Type B pancreatic cell (in vitro differentiated cells): ENCODE measurements at regions not wholly inside any gene's neighbourhood (a gene's known extent, or its start where the extent isn't known, plus 50 kb on each side); places are given as distances from the start of the nearest gene placed in this dataset.

Experiments
- DNase-seq: peaks from one replicate; pipeline ENCODE4 v3.0.0; 2021; ENCODE audit warnings: mixed read lengths; ENCODE audit not compliant: unreplicated experiment; ENCODE audit errors: extremely low spot score
- H3K27ac Mint-ChIP-seq: 2 replicates; pipeline ENCODE4 v1.8.0; 2021; ENCODE audit warnings: mild to moderate bottlenecking, mixed read lengths
- H3K27me3 Mint-ChIP-seq: 2 replicates; pipeline ENCODE4 v1.8.0; 2021; ENCODE audit warnings: mixed read lengths
- H3K36me3 Mint-ChIP-seq: 2 replicates; pipeline ENCODE4 v1.8.0; 2021; ENCODE audit warnings: mixed read lengths
- H3K4me1 Mint-ChIP-seq: one replicate; pipeline ENCODE4 v1.8.0; 2021; ENCODE audit warnings: mixed read lengths; ENCODE audit not compliant: unreplicated experiment
- H3K4me3 Mint-ChIP-seq: 2 replicates; pipeline ENCODE4 v1.8.0; 2021; ENCODE audit warnings: mild to moderate bottlenecking, mixed read lengths
- H3K9me3 Mint-ChIP-seq: 2 replicates; pipeline ENCODE4 v1.8.0; 2021; ENCODE audit warnings: mixed read lengths
- TF ChIP-seq, protein P1 (sequence below): fragments of 200-600 bp; sonication (generic); conservative IDR thresholded peaks from 2 replicates; pipeline ENCODE4 v1.5.0; 2021; ENCODE audit warnings: antibody characterized with exemption, mild to moderate bottlenecking

DNA sequence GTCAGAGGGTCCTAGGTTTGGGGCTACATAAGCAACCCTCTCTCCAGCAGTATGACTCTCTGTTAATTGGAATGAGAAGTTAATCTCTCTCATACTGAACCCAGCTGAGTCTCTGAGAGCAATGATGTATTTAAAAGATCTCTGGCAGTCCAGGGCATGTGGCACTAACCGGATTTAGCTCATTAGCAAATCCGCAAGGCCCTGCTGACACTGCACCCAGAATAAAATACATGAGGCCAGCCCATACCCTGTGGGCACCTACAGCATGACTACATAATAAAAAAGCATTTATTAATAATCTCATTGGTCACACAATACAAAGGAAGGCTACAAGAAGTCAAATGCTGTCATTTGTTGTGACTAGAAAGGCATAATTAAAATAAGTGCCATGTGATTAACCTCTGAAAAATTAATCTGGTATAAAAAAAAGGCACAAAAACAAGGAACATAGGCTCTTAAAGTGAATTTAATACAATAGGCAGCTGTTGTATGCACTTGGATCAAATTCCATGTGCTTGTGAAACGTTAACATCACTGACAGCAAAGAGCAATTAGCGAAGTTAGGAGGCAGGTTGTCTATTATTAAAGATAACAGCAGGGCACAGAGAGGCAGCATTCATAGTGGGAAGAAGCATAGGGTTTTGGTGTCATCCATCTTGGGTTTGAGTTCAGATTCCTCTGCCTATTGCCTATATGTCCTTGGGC is 381.2 kb downstream of the WDR72 start:
- Mint-ChIP-seq H3K27ac (no peak overlapping the region), H3K4me1 (peaks cover 7% of the 10 kb centered on the region), H3K9me3 (no peaks in the 10 kb centered on the region)

DNA sequence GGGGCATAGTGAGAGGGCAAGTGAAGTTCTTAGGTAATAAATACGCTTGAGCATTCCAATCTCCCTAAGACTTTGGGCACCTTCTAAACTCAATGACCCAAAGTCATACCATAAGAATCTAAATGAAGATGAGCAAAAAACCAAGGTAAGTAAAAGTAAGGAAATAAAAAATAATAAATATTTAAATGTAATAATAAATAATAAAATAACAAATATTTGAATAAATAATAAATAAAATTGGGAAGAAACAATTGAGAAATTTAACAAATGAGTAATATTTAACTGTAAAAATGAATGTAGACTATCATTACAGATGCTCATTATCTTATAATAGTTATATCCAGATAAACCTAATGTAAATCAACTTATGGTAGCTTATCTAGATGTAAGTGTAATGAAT is 391.7 kb downstream of the WDR72 start:
- DNase-seq = no peak
- no peak overlapping the region for H3K4me3 Mint-ChIP-seq
- no peaks in the 10 kb centered on the region for H3K36me3 Mint-ChIP-seq
- H3K27ac Mint-ChIP-seq = no peak overlapping the region
- TF ChIP-seq, protein P1, sequence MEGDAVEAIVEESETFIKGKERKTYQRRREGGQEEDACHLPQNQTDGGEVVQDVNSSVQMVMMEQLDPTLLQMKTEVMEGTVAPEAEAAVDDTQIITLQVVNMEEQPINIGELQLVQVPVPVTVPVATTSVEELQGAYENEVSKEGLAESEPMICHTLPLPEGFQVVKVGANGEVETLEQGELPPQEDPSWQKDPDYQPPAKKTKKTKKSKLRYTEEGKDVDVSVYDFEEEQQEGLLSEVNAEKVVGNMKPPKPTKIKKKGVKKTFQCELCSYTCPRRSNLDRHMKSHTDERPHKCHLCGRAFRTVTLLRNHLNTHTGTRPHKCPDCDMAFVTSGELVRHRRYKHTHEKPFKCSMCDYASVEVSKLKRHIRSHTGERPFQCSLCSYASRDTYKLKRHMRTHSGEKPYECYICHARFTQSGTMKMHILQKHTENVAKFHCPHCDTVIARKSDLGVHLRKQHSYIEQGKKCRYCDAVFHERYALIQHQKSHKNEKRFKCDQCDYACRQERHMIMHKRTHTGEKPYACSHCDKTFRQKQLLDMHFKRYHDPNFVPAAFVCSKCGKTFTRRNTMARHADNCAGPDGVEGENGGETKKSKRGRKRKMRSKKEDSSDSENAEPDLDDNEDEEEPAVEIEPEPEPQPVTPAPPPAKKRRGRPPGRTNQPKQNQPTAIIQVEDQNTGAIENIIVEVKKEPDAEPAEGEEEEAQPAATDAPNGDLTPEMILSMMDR = no peak
- no peaks in the 10 kb centered on the region for H3K4me1 Mint-ChIP-seq
- no peaks in the 10 kb centered on the region for H3K9me3 Mint-ChIP-seq
- peaks cover 3% of the 10 kb centered on the region for H3K27me3 Mint-ChIP-seq

More for the DNA sequence above, 381.2 kb downstream of the WDR72 start:
- Mint-ChIP-seq H3K4me3 (no peak overlapping the region), H3K27me3 (peaks cover 10% of the 10 kb centered on the region), H3K36me3 (no peaks in the 10 kb centered on the region)
- TF ChIP-seq, protein P1 = no peak
- no peak for DNase-seq

DNA sequence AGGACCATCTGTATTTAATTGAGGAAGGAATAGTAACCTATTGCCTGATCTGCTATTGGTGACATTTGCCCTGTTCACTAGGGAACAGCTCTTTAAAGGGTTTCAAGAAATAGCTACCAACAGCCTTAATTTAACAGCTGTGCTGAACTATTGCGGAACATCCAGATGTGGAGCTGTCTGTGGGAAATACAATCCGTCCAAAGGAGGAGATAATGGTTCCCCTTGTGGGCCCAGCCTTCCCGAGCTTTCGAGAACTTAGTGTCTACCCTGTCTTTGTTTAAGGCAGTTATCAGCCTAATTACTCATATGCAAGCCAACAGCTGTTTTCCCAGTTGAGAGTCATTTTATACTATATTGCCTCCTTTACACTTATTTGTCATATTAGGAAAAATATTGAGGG is 398.6 kb downstream of the WDR72 start:
- TF ChIP-seq, protein P1 = no peak
- H3K4me3 Mint-ChIP-seq = no peak overlapping the region
- no peaks in the 10 kb centered on the region for H3K9me3 Mint-ChIP-seq
- peaks cover 3% of the 10 kb centered on the region for H3K27me3 Mint-ChIP-seq
- no peaks in the 10 kb centered on the region for H3K36me3 Mint-ChIP-seq
- H3K27ac Mint-ChIP-seq = no peak overlapping the region
- no peaks in the 10 kb centered on the region for H3K4me1 Mint-ChIP-seq
- DNase-seq = no peak

DNA sequence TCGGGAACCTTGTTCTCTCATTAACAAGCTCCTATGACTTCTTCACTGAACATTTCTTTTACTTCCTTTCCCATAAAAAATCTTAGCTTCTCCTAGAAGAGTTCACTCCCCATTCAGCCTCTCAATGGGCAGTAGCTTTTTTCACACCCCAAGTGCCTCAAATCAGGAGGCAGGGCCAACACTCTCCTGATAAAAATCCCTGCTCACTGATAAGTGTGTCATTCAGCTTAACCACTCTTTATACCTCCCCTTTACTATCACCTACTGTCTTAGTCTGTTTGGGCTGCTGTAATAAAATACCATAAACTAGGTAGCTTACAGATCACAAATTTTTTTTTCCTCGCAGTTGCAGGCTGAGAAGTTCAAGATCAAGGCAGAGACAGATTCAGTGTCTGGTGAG is 400.4 kb downstream of the WDR72 start:
- no peaks in the 10 kb centered on the region for H3K36me3 Mint-ChIP-seq
- peaks cover 3% of the 10 kb centered on the region for H3K27me3 Mint-ChIP-seq
- H3K4me1 Mint-ChIP-seq = no peaks in the 10 kb centered on the region
- H3K9me3 Mint-ChIP-seq = no peaks in the 10 kb centered on the region
- no peak overlapping the region for H3K4me3 Mint-ChIP-seq
- no peak for DNase-seq
- no peak overlapping the region for H3K27ac Mint-ChIP-seq
- TF ChIP-seq, protein P1 = no peak

DNA sequence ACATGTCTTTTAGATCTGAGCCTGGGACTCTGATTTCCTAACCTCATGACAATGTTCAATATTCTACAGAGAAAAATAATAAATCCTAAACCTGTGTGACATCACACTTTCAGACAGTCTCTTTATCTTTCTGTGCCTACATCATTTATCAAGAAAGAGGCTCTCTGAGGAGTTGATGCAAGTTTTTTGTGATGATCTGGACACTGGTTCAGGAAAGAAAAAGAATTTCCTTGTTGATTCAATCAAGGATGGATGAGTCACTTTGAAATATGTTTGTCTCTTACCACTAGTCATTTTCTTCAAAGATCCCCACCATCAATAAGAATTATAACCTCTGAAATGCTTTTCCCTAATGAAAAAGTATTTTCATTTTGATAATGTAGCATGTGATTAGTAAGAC is 404.6 kb downstream of the WDR72 start:
- Mint-ChIP-seq H3K9me3 (no peaks in the 10 kb centered on the region), H3K4me3 (no peak overlapping the region), H3K4me1 (no peaks in the 10 kb centered on the region), H3K27ac (no peak overlapping the region), H3K36me3 (no peaks in the 10 kb centered on the region), H3K27me3 (peaks cover 9% of the 10 kb centered on the region)
- TF ChIP-seq, protein P1 = no peak
- no peak for DNase-seq

DNA sequence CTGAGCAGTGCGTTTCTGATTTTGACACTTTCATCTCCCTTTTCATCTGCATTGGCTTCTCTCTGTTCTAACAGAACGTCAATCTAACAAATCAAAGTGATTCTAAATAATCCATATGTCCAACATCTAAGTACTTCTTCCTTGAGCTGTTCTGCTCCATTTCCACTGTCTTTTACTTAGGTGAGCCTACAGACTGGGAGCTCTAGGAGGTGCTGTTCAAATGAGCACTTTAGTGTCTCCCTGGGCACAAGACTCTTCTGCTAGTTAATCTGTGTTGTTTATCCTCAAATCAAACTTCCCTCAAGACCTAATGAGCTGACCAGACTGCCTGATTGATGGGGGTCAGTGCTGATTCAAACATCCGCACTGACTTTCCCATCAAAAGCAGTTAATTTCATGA is 408.1 kb downstream of the WDR72 start:
- no peaks in the 10 kb centered on the region for H3K36me3 Mint-ChIP-seq
- TF ChIP-seq, protein P1 = no peak
- no peaks in the 10 kb centered on the region for H3K4me1 Mint-ChIP-seq
- H3K27me3 Mint-ChIP-seq = peaks cover 6% of the 10 kb centered on the region
- H3K4me3 Mint-ChIP-seq = no peak overlapping the region
- no peaks in the 10 kb centered on the region for H3K9me3 Mint-ChIP-seq
- DNase-seq = no peak
- no peak overlapping the region for H3K27ac Mint-ChIP-seq
